ENCODE measurements at regions not wholly inside any gene's neighbourhood (a gene's known extent, or its start where the extent isn't known, plus 50 kb on each side); places are given as distances from the start of the nearest gene placed in this dataset.

GRCh38 chr13:58594747-58595600, 963.4 kb downstream of the PCDH17 start:
- DNase-seq (ENCODE audit: low read depth in 1 of 2, low spot score in 1 of 2) = no peak

GRCh38 chr13:58597552-58597951, 966.0 kb downstream of the PCDH17 start:
- DNase-seq (ENCODE audit: low read depth in 1 of 2, low spot score in 1 of 2) = no peak

GRCh38 chr13:58598241-58598640, 966.7 kb downstream of the PCDH17 start:
- DNase-seq (ENCODE audit: low read depth in 1 of 2, low spot score in 1 of 2) = no peak

GRCh38 chr13:58611117-58611516, 979.6 kb downstream of the PCDH17 start:
- DNase-seq (ENCODE audit: low read depth in 1 of 2, low spot score in 1 of 2) = no peak

GRCh38 chr13:58617880-58618665, 986.5 kb downstream of the PCDH17 start:
- DNase-seq (ENCODE audit: low read depth in 1 of 2, low spot score in 1 of 2) = no peak

GRCh38 chr13:58619396-58620113, 988.0 kb downstream of the PCDH17 start:
- DNase-seq (ENCODE audit: low read depth in 1 of 2, low spot score in 1 of 2) = no peak

GRCh38 chr13:58620176-58620575, 988.6 kb downstream of the PCDH17 start:
- DNase-seq (ENCODE audit: low read depth in 1 of 2, low spot score in 1 of 2) = no peak

GRCh38 chr13:58625703-58626389, 994.3 kb downstream of the PCDH17 start:
- DNase-seq (ENCODE audit: low read depth in 1 of 2, low spot score in 1 of 2) = no peak

- no peak for DNase-seq (ENCODE audit: low read depth in 1 of 2, low spot score in 1 of 2)
Measured at GRCh38 chr13:58630794-58631193, 999.2 kb downstream of the PCDH17 start.

- no peak for DNase-seq (ENCODE audit: low read depth in 1 of 2, low spot score in 1 of 2)
Measured at GRCh38 chr13:58633226-58633625, 1001.7 kb downstream of the PCDH17 start.

- DNase-seq (ENCODE audit: low read depth in 1 of 2, low spot score in 1 of 2) = no peak
Measured at GRCh38 chr13:58655086-58655485, 1023.5 kb downstream of the PCDH17 start.

GRCh38 chr13:58660826-58661225, 1029.3 kb downstream of the PCDH17 start:
- no peak for DNase-seq (ENCODE audit: low read depth in 1 of 2, low spot score in 1 of 2)

GRCh38 chr13:58666331-58666730, 1034.8 kb downstream of the PCDH17 start:
- no peak for DNase-seq (ENCODE audit: low read depth in 1 of 2, low spot score in 1 of 2)

- DNase-seq (ENCODE audit: low read depth in 1 of 2, low spot score in 1 of 2) = no peak
Measured at GRCh38 chr13:58667096-58667495, 1035.6 kb downstream of the PCDH17 start.

- no peak for DNase-seq (ENCODE audit: low read depth in 1 of 2, low spot score in 1 of 2)
Measured at GRCh38 chr13:58680115-58680514, 1048.6 kb downstream of the PCDH17 start.

GRCh38 chr13:58682616-58683015, 1051.1 kb downstream of the PCDH17 start:
- DNase-seq (ENCODE audit: low read depth in 1 of 2, low spot score in 1 of 2) = no peak

- no peak for DNase-seq (ENCODE audit: low read depth in 1 of 2, low spot score in 1 of 2)
Measured at GRCh38 chr13:58687148-58687547, 1055.6 kb downstream of the PCDH17 start.

GRCh38 chr13:58698531-58698930, 1067.0 kb downstream of the PCDH17 start:
- no peak for DNase-seq (ENCODE audit: low read depth in 1 of 2, low spot score in 1 of 2)

- DNase-seq (ENCODE audit: low read depth in 1 of 2, low spot score in 1 of 2) = no peak
Measured at GRCh38 chr13:58704953-58705352, 1073.4 kb downstream of the PCDH17 start.

- DNase-seq (ENCODE audit: low read depth in 1 of 2, low spot score in 1 of 2) = no peak
Measured at GRCh38 chr13:58706421-58706820, 1074.9 kb downstream of the PCDH17 start.

GRCh38 chr13:58712191-58712590, 1080.6 kb downstream of the PCDH17 start:
- no peak for DNase-seq (ENCODE audit: low read depth in 1 of 2, low spot score in 1 of 2)
